B cell (primary cell): ENCODE measurements at regions not wholly inside any gene's neighbourhood (a gene's known extent, or its start where the extent isn't known, plus 50 kb on each side); places are given as distances from the start of the nearest gene placed in this dataset.

Experiments
- ATAC-seq: fragments of 200-7000 bp; cut with Tn5 transposase; one replicate; pipeline ENCODE4 v1.10.0; 2021; ENCODE audit warnings: low read depth, mild to moderate bottlenecking, moderate number of reproducible peaks, moderate library complexity
- CTCF ChIA-PET: fragments of 350-600 bp; sonication (Branson Sonifier 250); formaldehyde crosslinking; loops from one replicate; lab custom pipeline; 2021; ENCODE audit warnings: antibody characterized with exemption, inconsistent platforms; lab: Charles Lee
- POLR2A ChIA-PET: fragments of 350-600 bp; sonication (Branson Sonifier 250); formaldehyde crosslinking; loops from one replicate; lab custom pipeline; 2021; ENCODE audit warnings: antibody characterized with exemption; lab: Charles Lee
- DNase-seq: peaks from one replicate; pipeline ENCODE4 v3.0.0; 2013
- H2AFZ ChIP-seq: 2 replicates; pipeline ENCODE4 v1.6.1; 2012; ENCODE audit warnings: mild to moderate bottlenecking, low read depth, low read length; ENCODE audit not compliant: insufficient read depth, poor library complexity, severe bottlenecking
- H3K27ac ChIP-seq, 2 donors: 1 replicate in 1 of 2; 2 replicates in 1 of 2; pipeline ENCODE4 v1.5.1; 2012 to 2013; ENCODE audit warnings: low read length in 2 of 2, mild to moderate bottlenecking in 2 of 2, moderate library complexity in 1 of 2
- H3K27me3 ChIP-seq, 4 experiments: fragments of 200-600 bp in 1 of 4; sonication (generic) in 1 of 4; replicated peaks in 1 of 4; 1 replicate in 2 of 4; 2 replicates in 2 of 4; pipeline versions ENCODE4 v1.6.1 to v1.7.0; 2013 to 2016; ENCODE audit warnings: low read length in 3 of 4, mild to moderate bottlenecking in 2 of 4, mixed read lengths in 1 of 4, moderate library complexity in 1 of 4; ENCODE audit not compliant: insufficient read depth in 4 of 4, control insufficient read depth in 3 of 4; ENCODE audit errors: control extremely low read depth in 1 of 4
- H3K36me3 ChIP-seq, 2 experiments: replicated peaks in 1 of 2; 1 replicate in 1 of 2; 2 replicates in 1 of 2; pipeline versions ENCODE4 v1.6.1 to v1.7.1; 2013; ENCODE audit warnings: low read length in 1 of 2; ENCODE audit not compliant: insufficient read depth in 2 of 2, control insufficient read depth in 1 of 2; ENCODE audit errors: control extremely low read depth in 1 of 2, extremely low read depth in 1 of 2
- H3K4me1 ChIP-seq, 2 donors: fragments of 200-600 bp in 1 of 2; sonication (generic) in 1 of 2; 1 replicate in 1 of 2; 2 replicates in 1 of 2; pipeline versions ENCODE4 v1.5.1 to v1.6.1; 2013 to 2017; ENCODE audit warnings: low read length in 2 of 2; ENCODE audit not compliant: control insufficient read depth in 2 of 2, insufficient read depth in 2 of 2
- H3K4me2 ChIP-seq: replicated peaks from 2 replicates; pipeline ENCODE3; 2012; ENCODE audit warnings: mild to moderate bottlenecking, low read depth, low read length; ENCODE audit not compliant: poor library complexity, severe bottlenecking
- H3K4me3 ChIP-seq, 5 experiments: fragments of 200-600 bp in 1 of 5; sonication (generic) in 1 of 5; 1 replicate in 3 of 5; 2 replicates in 2 of 5; pipeline versions ENCODE4 v1.5.1 to v1.7.0; 2011 to 2016; ENCODE audit warnings: low read length in 4 of 5, mild to moderate bottlenecking in 4 of 5, low read depth in 2 of 5, control low read depth in 1 of 5, moderate library complexity in 1 of 5; ENCODE audit not compliant: insufficient read depth in 1 of 5; ENCODE audit errors: control extremely low read depth in 1 of 5, extremely low read depth in 1 of 5
- H3K79me2 ChIP-seq: fragments of 200-600 bp; sonication (generic); one replicate; pipeline ENCODE4 v1.6.0; 2016; ENCODE audit warnings: low read length; ENCODE audit not compliant: control insufficient read depth, insufficient read depth
- H3K9ac ChIP-seq: fragments of 200-600 bp; sonication (generic); 2 replicates; pipeline ENCODE4 v1.6.1; 2017; ENCODE audit warnings: mild to moderate bottlenecking, low read length, moderate library complexity
- H3K9me3 ChIP-seq, 3 donors: one replicate each; pipeline versions ENCODE4 v1.6.1 to v1.7.1; 2013; ENCODE audit warnings: low read length in 2 of 3; ENCODE audit not compliant: control insufficient read depth in 2 of 3, insufficient read depth in 1 of 3; ENCODE audit errors: control extremely low read depth in 1 of 3
- H4K20me1 ChIP-seq: 2 replicates; pipeline ENCODE4 v1.6.0; 2012; ENCODE audit warnings: mild to moderate bottlenecking, low read length; ENCODE audit not compliant: insufficient read depth, control insufficient read depth, poor library complexity, severe bottlenecking
- H3K27ac Mint-ChIP-seq: one replicate; pipeline ENCODE4 v1.8.0; 2021; ENCODE audit warnings: mixed read lengths
- H3K27me3 Mint-ChIP-seq: one replicate; pipeline ENCODE4 v1.8.0; 2021; ENCODE audit warnings: mixed read lengths
- H3K4me1 Mint-ChIP-seq: one replicate; pipeline ENCODE4 v1.8.0; 2021; ENCODE audit warnings: mixed read lengths
- H3K4me3 Mint-ChIP-seq: one replicate; pipeline ENCODE4 v1.8.0; 2021; ENCODE audit warnings: mixed read lengths
- H3K9me3 Mint-ChIP-seq: one replicate; pipeline ENCODE4 v1.8.0; 2022; ENCODE audit warnings: mixed read lengths; ENCODE audit not compliant: insufficient read depth
- EZH2 ChIP-seq: IDR thresholded peaks from 2 replicates; pipeline ENCODE4 v1.6.1; 2012; ENCODE audit warnings: borderline replicate concordance, low read depth, mild to moderate bottlenecking, moderate library complexity, low read length; ENCODE audit not compliant: insufficient read depth, poor library complexity, severe bottlenecking
- WGBS: methylation state at CpG from one replicate; pipeline ENCODE4 v1.1.5; 2013; ENCODE audit warnings: missing lambda C conversion rate; ENCODE audit not compliant: insufficient coverage; 5-methylcytosine and 5-hydroxymethylcytosine counted together
- intact Hi-C: fragments of 100-400 bp; cut with micrococcal nuclease; formaldehyde crosslinking; loops from one replicate; pipeline ENCODE4 v1.10.0; 2022
- TF ChIP-seq, protein P1 (sequence below): fragments of 200-600 bp; IDR thresholded peaks from one replicate; pipeline ENCODE4 v1.8.0; 2022; ENCODE audit warnings: antibody characterized with exemption, mild to moderate bottlenecking

DNA sequence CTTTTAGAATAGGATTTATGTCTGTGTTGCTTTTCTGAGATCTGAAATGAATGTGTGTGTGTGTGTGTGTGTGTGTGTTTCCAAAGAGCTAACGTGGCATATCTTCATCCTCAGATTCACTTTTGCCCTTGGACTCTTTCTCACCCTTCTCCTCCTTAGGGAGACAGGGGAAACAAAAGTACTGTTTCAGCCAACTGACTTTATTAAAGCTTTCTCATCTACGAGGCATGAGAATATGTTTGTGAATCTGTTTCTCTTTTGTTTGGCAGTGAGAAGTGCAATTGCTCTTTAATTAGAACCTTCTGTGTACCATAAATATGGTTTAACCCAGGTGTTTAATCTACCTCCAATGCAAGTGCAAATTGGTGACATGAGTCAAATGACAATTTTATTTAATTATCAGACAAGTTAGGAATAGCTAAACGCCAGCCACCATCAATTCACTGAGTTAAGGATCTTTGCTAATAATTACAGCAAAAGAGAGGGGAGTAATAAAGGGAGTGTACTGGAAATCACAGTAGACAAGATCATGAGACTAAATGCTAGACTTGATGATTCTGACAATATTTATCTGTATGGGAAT, 186.4 kb upstream of the COL3A1 start:
- H3K27ac ChIP-seq = no peak overlapping the region
- no peak overlapping the region for H3K27ac Mint-ChIP-seq
- WGBS = no CpG with 5 or more reads among the region's 3 CpGs
- no peak overlapping the region for H3K9ac ChIP-seq
- H3K79me2 ChIP-seq = no peaks in the 10 kb centered on the region
- no peaks in the 10 kb centered on the region for H4K20me1 ChIP-seq
- CTCF ChIA-PET = no interaction called here
- H3K9me3 Mint-ChIP-seq = peaks cover 4% of the 10 kb centered on the region
- no peaks in the 10 kb centered on the region for H3K9me3 ChIP-seq
- H2AFZ ChIP-seq = no peak overlapping the region
- no peaks in the 10 kb centered on the region for H3K36me3 ChIP-seq
- H3K27me3 ChIP-seq = no peaks in the 10 kb centered on the region
- H3K4me3 Mint-ChIP-seq = no peak overlapping the region
- no peaks in the 10 kb centered on the region for H3K4me1 ChIP-seq
- ATAC-seq = no peak
- no peak for TF ChIP-seq EZH2
- TF ChIP-seq, protein P1, sequence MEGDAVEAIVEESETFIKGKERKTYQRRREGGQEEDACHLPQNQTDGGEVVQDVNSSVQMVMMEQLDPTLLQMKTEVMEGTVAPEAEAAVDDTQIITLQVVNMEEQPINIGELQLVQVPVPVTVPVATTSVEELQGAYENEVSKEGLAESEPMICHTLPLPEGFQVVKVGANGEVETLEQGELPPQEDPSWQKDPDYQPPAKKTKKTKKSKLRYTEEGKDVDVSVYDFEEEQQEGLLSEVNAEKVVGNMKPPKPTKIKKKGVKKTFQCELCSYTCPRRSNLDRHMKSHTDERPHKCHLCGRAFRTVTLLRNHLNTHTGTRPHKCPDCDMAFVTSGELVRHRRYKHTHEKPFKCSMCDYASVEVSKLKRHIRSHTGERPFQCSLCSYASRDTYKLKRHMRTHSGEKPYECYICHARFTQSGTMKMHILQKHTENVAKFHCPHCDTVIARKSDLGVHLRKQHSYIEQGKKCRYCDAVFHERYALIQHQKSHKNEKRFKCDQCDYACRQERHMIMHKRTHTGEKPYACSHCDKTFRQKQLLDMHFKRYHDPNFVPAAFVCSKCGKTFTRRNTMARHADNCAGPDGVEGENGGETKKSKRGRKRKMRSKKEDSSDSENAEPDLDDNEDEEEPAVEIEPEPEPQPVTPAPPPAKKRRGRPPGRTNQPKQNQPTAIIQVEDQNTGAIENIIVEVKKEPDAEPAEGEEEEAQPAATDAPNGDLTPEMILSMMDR = no peak
- H3K4me3 ChIP-seq = no peak overlapping the region
- H3K4me2 ChIP-seq = no peak overlapping the region
- no peak for DNase-seq
- H3K4me1 Mint-ChIP-seq = no peaks in the 10 kb centered on the region
- H3K27me3 Mint-ChIP-seq = no peaks in the 10 kb centered on the region
- POLR2A ChIA-PET = no interaction called here
- intact Hi-C loops = no loop called here

DNA sequence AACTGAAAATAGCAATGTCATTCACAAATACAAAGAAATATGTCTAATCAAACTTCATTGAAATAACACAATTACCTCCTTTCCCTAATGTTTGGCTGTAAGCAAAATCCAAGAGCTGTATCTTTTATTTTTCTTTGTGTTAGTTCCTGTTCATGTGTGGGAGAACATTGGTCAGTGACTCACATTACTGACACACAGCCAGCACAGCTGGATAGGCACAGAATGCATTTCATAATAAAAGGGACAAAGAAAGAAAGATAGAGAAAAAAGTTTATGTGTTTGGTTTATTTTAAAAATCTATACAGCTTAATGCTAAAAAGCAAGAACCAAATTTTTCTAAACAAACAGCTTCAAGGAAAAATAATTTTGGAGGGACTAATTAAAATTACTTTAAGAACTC, 185.6 kb upstream of the COL3A1 start:
- H3K27me3 ChIP-seq = no peaks in the 10 kb centered on the region
- CTCF ChIA-PET = interaction anchor here (0.6 kb wide), 1 partner anchor 570 kb away, joined by 5 read pairs; no protein-coding TSS in a partner anchor
- TF ChIP-seq EZH2 = no peak
- TF ChIP-seq, protein P1 = no peak
- no peaks in the 10 kb centered on the region for H3K27me3 Mint-ChIP-seq
- H3K4me3 ChIP-seq = no peak overlapping the region
- no peak overlapping the region for H3K9ac ChIP-seq
- H3K27ac Mint-ChIP-seq = no peak overlapping the region
- POLR2A ChIA-PET = no interaction called here
- DNase-seq (no peak), ATAC-seq (no peak)
- no peaks in the 10 kb centered on the region for H3K36me3 ChIP-seq
- H3K4me1 ChIP-seq = no peaks in the 10 kb centered on the region
- H3K4me3 Mint-ChIP-seq = no peak overlapping the region
- intact Hi-C loops = no loop called here
- H3K9me3 Mint-ChIP-seq = peaks cover 4% of the 10 kb centered on the region
- H2AFZ ChIP-seq = no peak overlapping the region
- no peaks in the 10 kb centered on the region for H3K4me1 Mint-ChIP-seq
- H3K27ac ChIP-seq = no peak overlapping the region
- H3K9me3 ChIP-seq = no peaks in the 10 kb centered on the region
- no peaks in the 10 kb centered on the region for H4K20me1 ChIP-seq
- no peak overlapping the region for H3K4me2 ChIP-seq
- no peaks in the 10 kb centered on the region for H3K79me2 ChIP-seq
